ENCODE measurements at regions not wholly inside any gene's neighbourhood (a gene's known extent, or its start where the extent isn't known, plus 50 kb on each side); places are given as distances from the start of the nearest gene placed in this dataset.

GRCh38 chr19:8915997-8916396 lies 83.8 kb downstream of the MBD3L1 start (continued):
- TF ChIP-seq ARID4B (CRISPR knock-in tag; IDR thresholded peaks at IDR 0.05; ENCODE audit: borderline replicate concordance): no peak
- TF ChIP-seq ZNF425 (CRISPR knock-in tag; conservative IDR thresholded peaks at IDR 0.05): no peak
- TF ChIP-seq ZBTB21 (CRISPR knock-in tag; IDR thresholded peaks at IDR 0.05; ENCODE audit: borderline replicate concordance): no peak
- TF ChIP-seq USF1 (CRISPR knock-in tag; IDR thresholded peaks at IDR 0.05): no peak
- no peak for TF ChIP-seq SP1 (CRISPR knock-in tag; conservative IDR thresholded peaks at IDR 0.05)
- no peak for TF ChIP-seq KAT7 (CRISPR knock-in tag; IDR thresholded peaks at IDR 0.05; ENCODE audit: borderline replicate concordance)
- no peak for TF ChIP-seq MYBL2 (CRISPR knock-in tag; IDR thresholded peaks at IDR 0.05)
- no peak for TF ChIP-seq CBFB (CRISPR knock-in tag; IDR thresholded peaks at IDR 0.05; ENCODE audit: low read depth)
- TF ChIP-seq FOXK1 (CRISPR knock-in tag; IDR thresholded peaks at IDR 0.05): no peak
- TF ChIP-seq MXD4 (CRISPR knock-in tag; IDR thresholded peaks at IDR 0.05; ENCODE audit: borderline replicate concordance): no peak
- no peak for TF ChIP-seq CDX4 (CRISPR knock-in tag; IDR thresholded peaks at IDR 0.05; ENCODE audit: borderline replicate concordance)
- TF ChIP-seq ZNF219 (CRISPR knock-in tag; IDR thresholded peaks at IDR 0.05; ENCODE audit: borderline replicate concordance): no peak

- ChIA-PET POLR2A (no interaction called here), CTCF (no interaction called here)
- H3K36me3 Mint-ChIP-seq: peaks cover 31% of the 10 kb centered on the region
- H3K4me1 Mint-ChIP-seq: no peaks in the 10 kb centered on the region
- no peak overlapping the region for H3K4me3 Mint-ChIP-seq
- peaks cover 54% of the 10 kb centered on the region for H3K9me3 Mint-ChIP-seq
- H3K27ac Mint-ChIP-seq: no peak overlapping the region
- peaks cover 3% of the 10 kb centered on the region for H3K27me3 Mint-ChIP-seq (ENCODE audit: low read depth)
- no peak for DNase-seq (ENCODE audit: low spot score)
- no peak for ATAC-seq
- no peak for TF ChIP-seq ETV6 (CRISPR knock-in tag; IDR thresholded peaks at IDR 0.05)
- no peak for TF ChIP-seq PRDM15 (CRISPR knock-in tag; IDR thresholded peaks at IDR 0.05)
- no peak for TF ChIP-seq NFE2L1 (CRISPR knock-in tag; IDR thresholded peaks at IDR 0.05)
- TF ChIP-seq RORB (CRISPR knock-in tag; IDR thresholded peaks at IDR 0.05): no peak
- TF ChIP-seq NFATC4 (CRISPR knock-in tag; IDR thresholded peaks at IDR 0.05): no peak
- TF ChIP-seq ZNF416 (CRISPR knock-in tag; IDR thresholded peaks at IDR 0.05): no peak
- no peak for TF ChIP-seq ATF3 (CRISPR knock-in tag; conservative IDR thresholded peaks at IDR 0.05)
- TF ChIP-seq NFYB (CRISPR knock-in tag; conservative IDR thresholded peaks at IDR 0.05; ENCODE audit: low read depth): no peak
- no peak for TF ChIP-seq ZNF512 (CRISPR knock-in tag; IDR thresholded peaks at IDR 0.05; ENCODE audit: borderline replicate concordance)
These were observed 87.6 kb downstream of the MUC16 start for GRCh38 chr19:8922591-8922990.
